HepG2 (cell line): ENCODE measurements at regions not wholly inside any gene's neighbourhood (a gene's known extent, or its start where the extent isn't known, plus 50 kb on each side); places are given as distances from the start of the nearest gene placed in this dataset.

Source experiments
- BRF2 ChIP-seq: sonication (generic); formaldehyde crosslinking; IDR thresholded peaks from 2 replicates; pipeline ENCODE4 v1.8.1; 2022; ENCODE audit warnings: mild to moderate bottlenecking, missing genetic modification reagents
- CBFB ChIP-seq: sonication (generic); formaldehyde crosslinking; IDR thresholded peaks from 2 replicates; pipeline ENCODE4 v1.4.0; 2020; ENCODE audit warnings: missing genetic modification reagents
- CTCF ChIP-seq: sonication (generic); formaldehyde crosslinking; IDR thresholded peaks from 2 replicates; pipeline ENCODE4 v1.5.0; 2020; ENCODE audit warnings: mild to moderate bottlenecking, missing genetic modification reagents, moderate library complexity
- EZH2 ChIP-seq: conservative IDR thresholded peaks from 2 replicates; pipeline ENCODE4 v1.6.1; 2012; ENCODE audit warnings: mild to moderate bottlenecking, low read depth, low read length, moderate library complexity
- HCFC1 ChIP-seq: fragments of 150-350 bp; IDR thresholded peaks from 2 replicates; pipeline ENCODE4 v1.6.1; 2014; ENCODE audit warnings: low read depth, low read length
- REST ChIP-seq, 2 experiments: IDR thresholded peaks; 2 replicates each; pipeline ENCODE4 v1.6.1; 2011 to 2012; ENCODE audit warnings: low read length in 2 of 2, borderline replicate concordance in 1 of 2, low read depth in 1 of 2, mild to moderate bottlenecking in 1 of 2, moderate library complexity in 1 of 2
- SMC3 ChIP-seq: IDR thresholded peaks from 2 replicates; pipeline ENCODE4 v1.6.1; 2011; ENCODE audit warnings: low read length, improper control_type of control experiment
- SP1 ChIP-seq, 2 experiments: fragments of 450-650 bp in 1 of 2; sonication (generic) in 1 of 2; formaldehyde crosslinking in 1 of 2; IDR thresholded peaks; 2 replicates each; pipeline versions ENCODE4 v1.4.0 to v1.6.1; 2016 to 2020; ENCODE audit warnings: missing genetic modification reagents in 1 of 2
- TBL1XR1 ChIP-seq: fragments of 150-350 bp; IDR thresholded peaks from 2 replicates; pipeline ENCODE4 v1.6.1; 2014; ENCODE audit warnings: borderline replicate concordance, low read length; ENCODE audit not compliant: partially characterized antibody
- ZNF569 ChIP-seq: sonication (generic); formaldehyde crosslinking; IDR thresholded peaks from 2 replicates; pipeline ENCODE4 v1.5.0; 2020; ENCODE audit warnings: mild to moderate bottlenecking, missing genetic modification reagents, moderate library complexity, borderline replicate concordance
- ZNF652 ChIP-seq: IDR thresholded peaks from 2 replicates; pipeline ENCODE4 v1.6.1; 2016; ENCODE audit warnings: low read depth, borderline replicate concordance
- ZNF883 ChIP-seq: sonication (generic); formaldehyde crosslinking; IDR thresholded peaks from 2 replicates; pipeline ENCODE4 v1.5.1; 2020; ENCODE audit warnings: mild to moderate bottlenecking, missing genetic modification reagents; ENCODE audit errors: not compliant biosample characterization

- no peak for TF ChIP-seq HCFC1
- TF ChIP-seq TBL1XR1: no peak
- TF ChIP-seq SP1 (IDR thresholded peaks at IDR 0.05): no peak
- no peak for TF ChIP-seq SP1 (CRISPR knock-in tag; IDR thresholded peaks at IDR 0.05)
- no peak for TF ChIP-seq ZNF569 (CRISPR knock-in tag)
- no peak for TF ChIP-seq REST (IDR thresholded peaks at IDR 0.05; ENCODE audit: borderline replicate concordance in 1 of 2, low read depth in 1 of 2, low read length in 2 of 2)
- no peak for TF ChIP-seq BRF2 (CRISPR knock-in tag)
- no peak for TF ChIP-seq CTCF (CRISPR knock-in tag)
- no peak for TF ChIP-seq ZNF652 (CRISPR knock-in tag)
- TF ChIP-seq EZH2: no peak
- no peak for TF ChIP-seq ZNF883 (CRISPR knock-in tag)
- TF ChIP-seq CBFB (CRISPR knock-in tag): no peak
- no peak for TF ChIP-seq SMC3
These were observed 76.9 kb downstream of the LEPR start for GRCh38 chr1:65497256-65497830.
